ENCODE measurements at regions not wholly inside any gene's neighbourhood (a gene's known extent, or its start where the extent isn't known, plus 50 kb on each side); places are given as distances from the start of the nearest gene placed in this dataset.

DNA sequence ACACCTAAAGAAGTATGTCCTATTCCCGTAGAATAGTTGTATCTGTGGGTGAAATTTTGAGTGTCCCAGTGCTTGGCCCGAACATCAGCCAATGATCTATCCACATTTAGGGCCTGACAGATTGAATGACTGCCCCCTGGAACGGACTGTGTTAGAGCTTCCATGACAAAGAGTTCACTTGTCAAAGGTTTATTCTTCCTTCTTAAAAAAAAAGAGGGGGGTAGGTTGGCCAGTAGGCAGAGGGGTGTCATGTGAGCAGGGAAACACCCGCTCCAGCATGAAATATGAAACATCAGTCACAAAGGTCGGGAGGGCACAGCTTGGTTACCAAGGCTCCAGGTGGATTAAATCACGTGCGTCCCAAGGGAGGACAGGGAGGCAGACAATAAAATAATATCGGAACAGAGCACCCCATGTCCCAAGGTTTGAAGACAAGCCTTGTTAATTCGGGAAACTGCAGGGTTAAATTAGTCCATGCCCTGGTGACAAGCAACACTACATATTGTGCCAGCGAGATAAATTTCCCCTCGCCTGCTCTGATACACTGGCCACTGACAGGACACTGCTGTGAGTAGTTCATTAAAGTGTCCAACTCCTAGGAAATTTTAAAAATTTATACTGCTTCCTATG is 401.2 kb downstream of the IRX1 start:
- no peak for TF ChIP-seq EP300 (IDR thresholded peaks at IDR 0.05)
- no peak for TF ChIP-seq POLR2A (IDR thresholded peaks at IDR 0.05)

Data from ovary (tissue), 1 donor.